Left forelimb (tissue), 1 donor: ENCODE measurements at regions not wholly inside any gene's neighbourhood (a gene's known extent, or its start where the extent isn't known, plus 50 kb on each side); places are given as distances from the start of the nearest gene placed in this dataset.
"Not testable (repeated sequence)": the region's sequence is repeated elsewhere in the genome, so short reads cannot be mapped to it uniquely, and the experiment has no call there.

ENCODE experiments used
- DNase-seq: peaks from one replicate; pipeline ENCODE4 v3.0.0-alpha.2; 2018; ENCODE audit warnings: low spot score

DNA sequence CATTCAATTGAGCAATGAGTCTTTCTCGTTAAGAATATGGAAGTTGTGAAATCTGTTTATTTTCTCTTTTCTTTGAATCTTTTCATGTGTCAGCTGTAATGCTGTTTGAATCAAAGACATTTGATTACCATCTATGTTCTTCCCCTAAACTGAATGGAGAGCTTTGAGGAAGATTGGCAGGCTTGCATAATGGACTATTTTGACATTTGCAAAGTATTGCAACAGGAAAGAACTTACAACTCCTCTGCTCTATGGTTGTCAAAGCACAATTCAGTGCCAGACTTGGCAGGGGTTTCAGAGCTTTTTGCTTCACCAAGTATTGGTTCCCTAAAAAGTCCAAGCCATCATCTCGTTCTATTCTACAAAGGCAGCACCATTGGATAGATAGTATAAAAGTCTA, 549.0 kb upstream of the NUDT12 start:
- no peak for DNase-seq

DNA sequence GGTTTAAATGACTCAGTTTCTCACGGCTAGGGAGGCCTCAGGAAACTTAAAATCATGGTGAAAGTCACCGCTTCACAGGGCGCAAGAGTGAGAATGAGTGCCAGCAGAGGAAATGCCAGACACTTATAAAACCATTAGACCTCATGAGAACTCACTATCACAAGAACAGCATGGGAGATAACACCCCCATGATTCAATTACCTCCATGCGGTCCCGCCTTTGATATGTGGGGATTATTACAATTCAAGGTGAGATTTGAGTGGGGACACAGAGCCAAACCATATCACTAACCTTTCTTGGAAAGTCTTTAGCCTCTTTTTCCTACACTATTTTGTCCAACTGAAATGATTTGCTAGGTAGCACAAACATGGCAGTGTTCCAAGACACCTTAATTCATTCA, 533.9 kb upstream of the NUDT12 start:
- no peak for DNase-seq

DNA sequence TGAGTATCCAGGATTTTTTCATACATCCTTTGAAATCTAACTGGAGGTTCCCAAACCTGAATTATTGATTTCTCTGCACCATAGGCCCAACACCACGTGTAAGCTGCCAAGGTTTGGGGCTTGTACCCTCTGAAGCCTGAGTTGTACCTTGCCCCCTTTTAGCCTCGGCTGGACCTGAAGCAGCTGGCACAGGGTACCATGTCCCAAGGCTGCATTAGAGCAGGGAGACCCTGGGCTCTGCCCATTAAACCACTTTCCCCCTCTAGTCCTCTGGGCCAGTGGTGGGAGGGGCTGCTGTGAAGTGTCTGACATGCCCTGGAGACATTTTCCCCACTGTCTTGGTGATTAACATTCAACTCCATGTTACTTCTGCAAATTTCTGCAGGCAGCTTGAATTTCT, 532.9 kb upstream of the NUDT12 start:
- DNase-seq, result no peak

DNA sequence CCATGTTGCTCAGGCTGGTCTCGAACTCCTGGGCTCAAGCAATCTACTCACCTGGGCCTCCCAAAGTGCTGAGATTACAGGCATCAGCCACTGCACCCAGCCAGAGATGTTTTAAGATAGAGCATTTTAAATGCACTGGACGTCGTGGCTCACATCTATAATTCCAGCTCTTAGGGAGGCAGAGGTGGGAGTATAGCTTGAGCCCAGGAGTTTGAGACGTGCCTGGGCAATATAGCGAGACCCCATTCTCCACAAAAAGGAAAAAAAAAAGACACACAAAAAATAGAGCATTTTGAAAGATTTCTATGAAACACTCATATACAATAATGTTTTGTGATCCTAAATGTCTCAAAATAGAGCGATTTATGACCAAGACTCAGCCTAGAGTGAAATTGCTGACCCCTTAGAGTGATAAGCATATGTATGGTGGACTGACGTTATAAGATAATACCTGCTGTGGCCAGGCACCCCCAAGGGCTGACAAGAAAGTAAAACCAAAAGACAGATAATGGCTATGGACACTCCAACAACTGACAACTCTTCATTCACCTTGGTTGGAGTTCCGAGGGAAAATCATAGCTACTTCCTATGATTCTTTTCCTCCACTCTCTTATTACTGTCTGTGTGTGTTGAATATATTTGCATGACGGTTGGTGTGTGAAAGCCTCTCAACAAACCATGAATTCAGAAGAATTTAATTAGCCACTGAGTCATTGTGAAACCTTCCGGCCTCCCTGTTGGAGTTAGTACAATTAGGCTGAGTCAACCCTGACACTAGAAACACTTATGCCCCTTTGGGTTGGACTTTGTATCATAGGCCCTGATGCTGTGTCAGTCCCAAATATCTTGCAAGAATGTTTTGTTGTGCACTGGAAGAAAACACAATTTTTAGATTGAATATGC, 526.5 kb upstream of the NUDT12 start:
- DNase-seq, result no peak

DNA sequence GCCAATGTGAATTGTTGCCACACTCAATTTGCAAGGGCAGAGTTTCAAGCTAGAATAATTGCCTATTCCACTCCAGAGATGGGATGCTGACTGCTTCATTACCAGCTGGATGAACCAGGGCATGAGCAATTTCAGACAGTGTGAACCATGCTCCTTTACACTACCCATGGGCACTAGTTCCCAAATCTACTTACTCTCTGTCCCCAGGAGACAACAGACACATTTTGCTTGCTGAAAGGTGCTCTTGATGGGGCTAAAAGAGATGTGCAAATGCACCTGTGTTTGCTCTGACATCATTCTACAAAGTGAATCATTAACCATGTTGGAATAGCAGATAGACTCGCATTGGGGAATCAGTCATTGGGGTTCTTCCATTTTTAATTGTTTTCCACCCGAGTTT, 522.3 kb upstream of the NUDT12 start:
- no peak for DNase-seq

DNA sequence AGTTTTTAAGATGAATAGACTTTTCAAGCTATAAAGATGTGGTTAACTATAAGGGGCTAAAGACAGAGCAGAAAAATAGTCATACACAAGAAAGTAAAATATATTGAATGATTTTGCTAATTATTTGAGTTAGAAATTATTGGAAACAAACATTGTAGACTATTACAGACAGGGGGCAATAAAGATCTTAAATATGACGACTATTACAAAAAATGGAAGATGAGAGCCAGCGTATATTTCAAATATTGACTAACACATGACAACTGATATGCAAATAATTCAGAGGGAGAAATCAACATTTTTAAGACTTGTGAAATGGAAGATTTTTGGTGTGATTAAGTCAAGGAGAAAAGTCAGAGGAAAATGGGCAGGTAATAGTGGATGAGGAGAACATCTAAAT, 520.2 kb upstream of the NUDT12 start:
- DNase-seq, result no peak

DNA sequence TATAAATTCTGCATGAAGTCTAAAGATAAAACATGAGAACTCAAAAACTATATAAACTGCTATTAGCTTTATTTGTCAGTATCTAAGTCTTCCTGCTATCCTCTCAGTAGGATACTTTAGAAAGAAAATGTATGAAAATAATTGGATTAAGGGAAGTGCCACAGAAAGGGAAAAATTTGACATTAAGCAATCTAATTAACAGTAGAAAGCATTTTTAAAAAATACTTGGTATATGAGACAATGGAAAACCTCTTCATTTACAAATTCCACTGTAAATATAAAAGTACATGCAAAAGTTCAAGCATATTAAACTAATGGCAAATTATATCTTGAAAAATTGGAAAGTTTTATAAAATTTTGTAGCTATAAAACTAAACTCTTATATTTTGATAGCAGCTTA, 518.6 kb upstream of the NUDT12 start:
- no peak for DNase-seq

DNA sequence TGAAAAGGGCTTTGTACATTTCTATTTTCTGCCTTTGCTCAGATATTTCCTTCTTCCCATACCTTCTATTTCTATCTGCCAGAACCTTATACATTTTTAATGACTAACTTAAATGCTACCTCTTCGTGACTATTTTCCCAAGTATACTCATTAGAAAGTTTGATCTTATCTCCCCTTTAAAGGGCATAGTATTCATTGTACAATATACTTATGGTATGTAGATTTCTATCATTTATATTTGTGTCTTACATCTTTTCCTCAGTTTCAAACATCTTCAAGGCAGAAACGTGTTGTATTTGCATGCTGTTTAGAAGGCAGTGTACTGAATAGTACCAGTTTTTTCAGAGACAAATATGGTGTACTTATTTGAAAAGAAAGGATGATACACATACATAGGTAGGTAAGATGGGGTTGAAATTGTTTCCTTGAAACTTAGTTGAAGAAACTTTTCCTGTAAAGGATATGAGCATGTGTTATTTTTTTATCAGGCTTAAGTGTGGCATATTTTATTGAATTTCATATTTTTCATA, 518.1 kb upstream of the NUDT12 start:
- no peak for DNase-seq

DNA sequence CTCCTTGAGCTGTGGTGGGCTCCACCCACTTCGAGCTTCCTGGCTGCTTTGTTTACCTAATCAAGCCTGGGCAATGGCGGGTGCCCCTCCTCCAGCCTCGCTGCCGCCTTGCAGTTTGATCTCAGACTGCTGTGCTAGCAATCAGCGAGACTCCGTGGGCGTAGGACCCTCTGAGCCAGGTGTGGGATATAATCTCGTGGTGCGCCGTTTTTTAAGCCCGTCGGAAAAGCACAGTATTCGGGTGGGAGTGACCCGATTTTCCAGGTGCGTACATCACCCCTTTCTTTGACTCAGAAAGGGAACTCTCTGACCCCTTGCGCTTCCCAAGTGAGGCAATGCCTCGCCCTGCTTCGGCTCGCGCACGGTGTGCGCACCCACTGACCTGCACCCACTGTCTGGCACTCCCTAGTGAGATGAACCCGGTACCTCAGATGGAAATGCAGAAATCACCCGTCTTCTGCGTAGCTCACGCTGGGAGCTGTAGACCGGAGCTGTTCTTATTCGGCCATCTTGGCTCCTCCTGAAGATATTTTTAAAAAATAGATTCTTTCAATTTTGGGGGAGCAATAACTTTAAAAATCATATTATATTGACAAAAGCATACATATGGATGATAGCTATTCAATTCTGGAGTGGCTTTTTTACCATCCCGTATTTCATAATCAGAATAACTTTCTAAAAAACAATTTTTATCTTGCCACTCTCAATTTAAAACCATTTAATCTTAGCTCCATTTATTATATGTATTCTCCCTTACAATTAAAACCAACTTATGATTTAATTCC, 517.5 kb upstream of the NUDT12 start:
- not testable (repeated sequence) for DNase-seq

DNA sequence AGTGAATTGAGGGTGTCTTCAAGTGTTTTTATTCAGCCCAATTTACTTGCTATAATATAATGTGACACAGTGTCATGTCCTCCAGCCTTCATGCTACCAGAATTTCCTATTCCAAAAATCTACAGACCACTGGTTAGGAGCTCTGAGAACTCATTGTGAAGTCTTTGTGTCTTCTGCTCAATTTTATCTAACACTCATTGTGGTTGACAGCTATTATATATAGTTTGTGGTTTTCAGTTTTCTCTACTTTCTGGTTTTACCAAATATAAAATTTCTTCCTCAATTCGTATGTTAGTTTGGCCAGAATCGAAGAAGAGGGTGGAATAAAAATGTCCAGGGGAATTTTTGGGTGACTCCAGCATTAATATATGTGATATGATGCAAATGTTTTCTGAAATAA, 509.3 kb upstream of the NUDT12 start:
- DNase-seq, result no peak

DNA sequence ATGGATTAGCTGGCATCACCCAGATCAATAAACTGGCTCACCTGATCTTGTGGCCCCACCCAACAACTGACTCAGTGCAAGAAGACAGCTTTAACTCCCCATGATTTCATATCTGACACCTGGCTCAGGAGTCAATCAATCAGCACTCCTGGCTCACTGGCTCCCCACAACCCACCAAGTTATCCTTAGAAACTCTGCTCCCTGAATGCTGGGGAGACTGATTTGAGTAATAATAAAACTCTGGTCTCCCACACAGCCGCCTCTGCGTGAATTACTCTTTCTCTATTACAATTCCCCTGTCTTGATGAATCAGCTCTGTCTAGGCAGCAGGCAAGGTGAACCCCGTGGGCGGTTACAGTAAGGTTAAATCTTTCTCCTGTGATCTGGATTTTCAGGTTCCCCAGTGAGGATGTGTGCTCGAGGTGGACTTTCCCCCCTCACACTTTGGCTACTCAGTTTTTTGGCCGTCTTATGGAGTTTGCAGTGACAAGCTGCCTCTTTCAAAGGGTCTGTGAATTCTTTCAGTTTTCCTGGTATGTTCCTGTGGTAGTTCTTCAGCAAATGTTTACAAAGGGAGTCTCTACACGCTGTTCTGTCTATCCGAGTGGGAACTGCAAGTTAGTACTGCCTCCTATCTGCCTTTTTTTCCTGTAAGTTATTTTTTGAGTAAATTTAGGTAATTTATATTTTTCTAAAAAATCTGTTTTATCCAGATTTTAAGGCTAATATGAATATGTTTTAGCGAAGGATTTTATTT, 500.2 kb upstream of the NUDT12 start:
- no peak for DNase-seq

DNA sequence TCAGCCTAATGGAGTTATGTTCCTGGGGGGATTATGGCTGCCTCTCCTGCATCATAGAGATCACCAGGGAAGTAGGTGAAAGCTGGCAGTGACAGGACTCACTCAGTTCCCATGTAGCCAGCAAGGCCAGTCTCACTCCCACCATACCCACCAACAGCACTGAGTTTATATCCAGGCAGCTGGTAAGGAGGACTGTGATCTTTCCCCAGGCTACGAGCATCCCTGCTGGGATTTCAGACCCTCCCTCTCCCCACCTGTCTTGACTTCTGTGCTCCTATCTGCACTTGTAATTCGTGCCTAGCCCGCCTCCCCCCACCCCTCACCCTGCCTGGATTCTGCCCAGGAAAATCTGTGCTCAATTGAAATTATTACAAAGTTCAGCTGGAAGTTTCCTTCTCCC, 499.1 kb upstream of the NUDT12 start:
- DNase-seq, result no peak

DNA sequence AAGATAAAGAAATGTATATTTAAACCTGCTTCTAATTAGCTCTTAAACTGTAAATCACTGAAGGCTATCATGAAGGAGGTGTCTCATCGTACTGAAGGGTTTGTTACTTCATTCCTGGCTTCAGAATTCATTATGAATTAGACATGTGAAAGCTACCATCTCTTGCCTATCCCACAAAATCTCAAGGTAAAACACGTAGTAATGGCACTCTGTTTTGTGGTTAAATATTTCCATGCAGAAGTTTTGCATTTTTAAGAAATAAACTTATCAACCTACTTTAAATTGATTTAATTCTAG, 490.7 kb upstream of the NUDT12 start:
- DNase-seq, result no peak

DNA sequence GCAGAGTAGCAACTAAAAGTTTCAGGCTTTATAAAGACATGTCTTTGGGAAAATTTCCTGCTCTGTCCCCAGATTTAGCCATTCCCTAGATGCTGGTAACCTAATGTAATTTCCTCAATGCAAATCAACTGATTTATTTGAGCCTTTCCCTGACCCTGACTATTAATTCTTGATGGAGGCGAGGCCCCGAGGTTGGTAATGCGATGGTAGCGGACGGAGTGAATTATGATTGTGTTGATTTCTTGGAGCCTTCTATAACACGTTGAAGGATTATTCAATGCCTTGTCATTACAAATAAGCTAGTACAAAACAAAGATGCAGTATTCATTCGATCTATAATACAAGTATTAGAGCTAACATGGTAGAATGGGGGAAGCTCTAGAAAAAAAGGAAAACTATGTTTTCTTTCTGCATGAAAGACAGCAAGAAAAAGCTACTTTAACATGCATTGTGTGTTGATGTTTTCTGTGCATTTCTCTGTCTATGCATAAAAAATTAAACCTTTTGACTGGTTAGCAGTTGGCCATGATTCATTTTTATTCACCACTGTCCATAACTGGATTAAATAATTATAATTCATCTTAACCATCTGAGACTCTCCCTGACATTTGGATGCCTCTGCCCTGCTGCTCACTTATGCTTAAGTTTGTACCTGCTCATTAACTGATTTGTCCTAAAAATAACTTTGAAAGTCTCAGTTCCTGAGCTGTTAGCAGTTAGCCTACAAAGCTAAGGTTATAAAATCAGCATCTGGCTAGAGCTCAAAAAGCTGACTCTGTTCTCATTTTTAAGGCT, 490.2 kb upstream of the NUDT12 start:
- no peak for DNase-seq

DNA sequence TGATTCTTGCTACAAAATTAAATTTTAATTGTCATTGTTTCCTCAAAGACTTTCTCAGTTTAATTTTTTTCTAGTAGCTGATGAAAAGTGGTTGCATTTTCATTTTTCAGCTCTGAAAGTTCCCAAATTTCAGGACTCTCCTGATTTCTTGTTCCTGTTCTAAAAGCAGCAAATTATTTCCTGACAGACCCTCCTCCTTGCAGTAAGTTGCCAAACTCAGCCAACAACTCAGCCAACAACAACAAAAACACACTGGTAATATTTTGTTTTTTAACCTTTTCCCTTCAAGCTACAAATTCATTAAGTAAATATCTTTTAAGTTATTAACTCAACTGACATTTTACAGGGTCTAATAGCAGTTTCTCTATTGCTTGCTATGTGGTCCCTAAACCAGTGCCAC, 487.8 kb upstream of the NUDT12 start:
- no peak for DNase-seq

DNA sequence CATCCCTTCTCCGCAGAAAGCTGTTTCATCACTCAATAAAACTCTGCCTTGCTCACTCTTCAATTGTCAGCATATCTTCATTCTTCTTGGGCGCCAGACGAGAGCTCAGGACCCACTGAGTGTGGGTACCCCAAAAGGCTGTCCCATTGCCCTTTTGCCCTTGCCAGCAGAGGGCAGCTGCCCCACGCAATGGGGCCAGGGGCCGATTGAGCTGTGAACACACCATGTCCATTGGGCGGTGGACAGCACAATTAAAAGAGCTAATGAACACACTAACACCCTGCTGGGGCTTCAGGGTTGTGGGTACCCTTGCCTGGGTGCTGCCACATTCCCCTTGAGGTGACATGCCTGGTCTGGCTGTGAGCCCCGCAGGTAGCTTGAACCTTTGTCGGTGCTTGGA, 487.2 kb upstream of the NUDT12 start:
- no peak for DNase-seq

DNA sequence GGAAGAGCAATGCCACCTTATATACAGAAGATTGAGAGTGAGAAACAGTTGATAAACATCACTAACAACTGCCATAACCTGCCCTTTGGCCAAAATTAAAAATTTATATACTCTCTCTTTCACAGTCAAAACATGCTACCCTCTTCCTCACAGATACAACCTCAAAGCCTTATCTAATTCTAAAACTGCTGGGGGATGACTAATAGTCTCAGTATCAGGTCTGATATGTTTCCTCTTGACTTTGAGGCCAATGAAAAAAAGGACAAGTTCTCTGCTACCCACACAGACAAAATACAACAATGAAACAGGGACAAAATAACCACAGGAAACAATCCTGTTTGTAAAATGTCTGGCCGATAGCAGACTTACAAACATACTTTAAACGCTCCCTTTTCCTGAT, 485.6 kb upstream of the NUDT12 start:
- DNase-seq, result no peak

DNA sequence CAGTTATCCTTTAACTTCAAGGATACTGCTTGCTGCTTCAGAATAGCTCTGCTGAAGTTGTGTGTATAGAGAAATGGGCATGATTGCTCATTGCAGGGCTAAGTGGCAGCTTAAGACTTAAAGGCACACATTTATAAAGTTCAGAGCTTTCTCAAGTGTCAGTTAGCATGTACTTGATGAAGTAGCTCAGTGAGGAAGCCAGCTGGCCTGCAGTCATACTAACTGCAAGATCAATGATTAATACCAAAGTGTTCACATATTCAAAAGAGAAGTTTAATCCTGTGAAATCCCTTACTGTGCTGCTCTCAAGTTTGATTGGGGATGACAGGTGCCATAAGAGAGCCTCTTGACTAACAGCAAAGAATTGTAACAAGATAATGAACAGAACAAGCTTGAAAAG, 483.4 kb upstream of the NUDT12 start:
- DNase-seq, result no peak

DNA sequence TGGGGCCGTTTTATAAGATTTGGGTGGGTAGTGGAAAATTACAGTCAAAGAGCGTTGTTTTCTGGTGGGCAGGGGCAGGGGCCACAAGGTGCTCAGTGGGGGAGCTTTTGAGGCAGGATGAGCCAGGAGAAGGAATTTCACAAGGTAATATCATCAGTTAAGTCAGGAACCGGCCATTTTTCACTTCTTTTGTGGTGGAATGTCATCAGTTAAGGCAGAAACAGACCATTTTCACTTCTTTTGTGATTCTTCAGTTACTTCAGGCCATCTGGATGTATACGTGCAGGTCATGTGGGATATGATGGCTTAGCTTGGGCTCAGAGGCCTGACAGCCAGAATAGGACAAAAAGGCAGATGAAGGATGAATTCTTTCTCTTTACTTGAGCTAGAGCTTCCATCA, 477.3 kb upstream of the NUDT12 start:
- not testable (repeated sequence) for DNase-seq

DNA sequence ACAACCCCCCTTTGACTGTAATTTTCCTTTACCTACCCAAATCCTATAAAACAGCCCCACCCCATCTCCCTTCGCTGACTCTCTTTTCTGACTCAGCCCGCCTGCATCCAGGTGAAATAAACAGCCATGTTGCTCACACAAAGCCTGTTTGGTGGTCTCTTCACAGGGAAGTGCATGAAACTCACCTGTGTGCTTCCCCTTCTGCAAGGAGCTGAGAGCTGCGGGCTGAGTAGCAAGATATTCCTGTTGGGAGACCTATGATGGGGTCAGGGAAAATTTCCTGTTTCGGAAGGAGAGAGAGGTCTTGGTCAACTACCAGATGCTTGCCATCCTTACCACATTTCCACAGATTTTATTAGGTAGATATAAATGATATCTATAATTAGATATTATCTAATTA, 474.5 kb upstream of the NUDT12 start:
- not testable (repeated sequence) for DNase-seq

DNA sequence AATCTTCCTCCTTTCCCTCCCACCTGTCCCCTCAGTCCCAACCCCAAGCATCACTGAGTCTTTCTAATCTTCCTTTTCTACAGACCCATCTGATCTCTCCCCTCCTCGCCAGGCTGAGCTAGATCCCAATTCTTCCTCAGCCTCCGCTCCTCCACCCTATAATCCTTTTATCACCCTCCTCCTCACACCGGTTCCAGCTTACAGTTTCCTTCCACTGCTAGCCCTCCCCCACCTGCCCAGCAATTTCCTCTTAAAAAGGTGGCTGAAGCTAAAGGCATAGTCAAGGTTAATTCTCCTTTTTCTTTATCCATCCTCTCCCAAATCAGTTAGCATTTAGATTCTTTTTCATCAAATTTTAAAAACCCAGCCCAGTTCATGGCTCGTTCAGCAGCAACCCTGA, 470.6 kb upstream of the NUDT12 start:
- not testable (repeated sequence) for DNase-seq

DNA sequence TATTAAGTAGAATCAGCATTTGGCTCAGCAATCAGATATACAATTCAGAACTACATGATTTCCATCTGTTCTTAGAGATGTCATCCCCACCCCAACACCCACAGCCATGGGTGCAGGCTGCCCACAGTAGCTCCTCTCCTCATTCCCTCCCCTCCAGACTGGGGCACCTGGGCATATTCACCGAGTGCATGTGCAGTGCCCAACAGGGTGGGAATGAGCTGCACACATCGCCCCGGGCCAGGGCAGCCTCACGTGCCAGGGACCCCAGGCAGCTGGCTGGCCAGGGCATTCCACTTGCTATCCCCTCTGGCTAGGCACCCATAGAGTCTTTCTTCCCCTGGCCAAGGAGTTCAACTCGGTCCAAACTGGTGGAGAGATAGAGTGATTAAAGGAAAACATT, 461.9 kb upstream of the NUDT12 start:
- no peak for DNase-seq
